ENCODE measurements at regions not wholly inside any gene's neighbourhood (a gene's known extent, or its start where the extent isn't known, plus 50 kb on each side); places are given as distances from the start of the nearest gene placed in this dataset.

DNA sequence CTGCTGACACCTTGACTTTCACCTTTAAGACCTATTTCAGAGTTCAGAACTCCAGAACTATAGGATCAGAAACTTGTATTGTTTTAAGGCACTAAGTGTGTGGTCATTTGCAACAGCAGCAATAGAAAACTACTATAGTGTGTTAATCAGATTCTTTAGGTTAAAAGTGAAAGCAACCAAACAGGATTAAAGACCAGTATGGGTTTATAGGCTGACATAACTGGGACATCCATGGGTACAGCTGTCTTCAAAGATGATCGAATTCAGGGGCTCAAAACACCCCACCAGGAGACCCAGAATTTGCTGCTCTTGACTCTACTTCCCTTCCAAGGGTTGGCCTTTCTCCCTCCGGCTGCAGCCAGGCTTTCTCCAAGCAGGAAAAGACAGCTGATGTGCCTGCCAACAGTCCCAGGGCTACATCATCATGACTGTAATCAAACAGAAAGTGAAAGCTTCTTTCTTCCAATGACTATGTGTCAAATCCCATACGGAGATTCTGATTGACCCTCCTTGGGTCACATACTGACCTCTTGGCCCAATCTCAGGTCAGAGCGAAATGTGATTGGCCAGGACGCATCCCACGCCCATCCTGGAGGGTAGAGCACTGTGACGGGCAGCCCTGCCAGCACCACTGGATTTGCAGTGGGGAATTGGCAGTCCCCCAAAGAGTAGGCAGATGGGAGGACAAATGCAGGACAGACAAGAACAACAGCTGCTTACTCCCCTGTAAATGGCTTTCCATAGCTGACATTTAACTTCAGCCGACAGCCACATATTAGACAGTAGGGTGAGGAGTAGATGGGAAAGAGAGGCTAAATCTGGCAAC, 51.4 kb upstream of the RNF7 start:
- TF ChIP-seq, protein P1, sequence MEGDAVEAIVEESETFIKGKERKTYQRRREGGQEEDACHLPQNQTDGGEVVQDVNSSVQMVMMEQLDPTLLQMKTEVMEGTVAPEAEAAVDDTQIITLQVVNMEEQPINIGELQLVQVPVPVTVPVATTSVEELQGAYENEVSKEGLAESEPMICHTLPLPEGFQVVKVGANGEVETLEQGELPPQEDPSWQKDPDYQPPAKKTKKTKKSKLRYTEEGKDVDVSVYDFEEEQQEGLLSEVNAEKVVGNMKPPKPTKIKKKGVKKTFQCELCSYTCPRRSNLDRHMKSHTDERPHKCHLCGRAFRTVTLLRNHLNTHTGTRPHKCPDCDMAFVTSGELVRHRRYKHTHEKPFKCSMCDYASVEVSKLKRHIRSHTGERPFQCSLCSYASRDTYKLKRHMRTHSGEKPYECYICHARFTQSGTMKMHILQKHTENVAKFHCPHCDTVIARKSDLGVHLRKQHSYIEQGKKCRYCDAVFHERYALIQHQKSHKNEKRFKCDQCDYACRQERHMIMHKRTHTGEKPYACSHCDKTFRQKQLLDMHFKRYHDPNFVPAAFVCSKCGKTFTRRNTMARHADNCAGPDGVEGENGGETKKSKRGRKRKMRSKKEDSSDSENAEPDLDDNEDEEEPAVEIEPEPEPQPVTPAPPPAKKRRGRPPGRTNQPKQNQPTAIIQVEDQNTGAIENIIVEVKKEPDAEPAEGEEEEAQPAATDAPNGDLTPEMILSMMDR (conservative IDR thresholded peaks at IDR 0.05 in 1 of 2, IDR thresholded peaks at IDR 0.05 in 1 of 2; ENCODE audit: low read depth in 1 of 2, low read length in 2 of 2), result no peak
- TF ChIP-seq EZH2 (IDR thresholded peaks at IDR 0.05; ENCODE audit: low read length, missing control alignments), result no peak

Data from fibroblast of lung (primary cell).